ENCODE measurements at regions not wholly inside any gene's neighbourhood (a gene's known extent, or its start where the extent isn't known, plus 50 kb on each side); places are given as distances from the start of the nearest gene placed in this dataset.
"Not testable (repeated sequence)": the region's sequence is repeated elsewhere in the genome, so short reads cannot be mapped to it uniquely, and the experiment has no call there.

GRCh38 chr1:147062956-147063355 is 109.3 kb downstream of the PRKAB2 start:
- no peak overlapping the region for H3K4me3 ChIP-seq (ENCODE audit: low read depth, low read length)
- no peak for TF ChIP-seq CTCF (IDR thresholded peaks at IDR 0.05; ENCODE audit: borderline replicate concordance, insufficient read depth, low read depth, low read length)

DNA sequence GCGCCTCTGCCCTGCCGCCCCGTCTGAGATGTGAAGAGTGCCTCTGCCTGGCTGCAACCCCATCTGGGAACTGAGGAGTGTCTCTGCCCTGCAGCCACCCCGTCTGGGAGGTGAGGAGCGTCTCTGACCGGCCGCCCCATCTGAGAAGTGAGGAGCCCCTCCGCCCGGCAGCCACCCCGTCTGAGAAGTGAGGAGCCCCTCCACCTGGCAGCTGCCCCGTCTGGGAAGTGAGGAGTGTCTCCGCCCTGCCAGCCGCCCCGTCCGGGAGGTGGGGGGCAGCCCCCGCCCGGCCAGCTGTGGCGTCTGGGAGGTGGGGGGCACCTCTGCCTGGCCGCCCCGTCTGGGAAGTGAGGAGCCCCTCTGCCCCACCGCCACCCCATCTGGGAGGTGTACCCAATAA is 110.4 kb downstream of the PRKAB2 start:
- not testable (repeated sequence) for H3K4me3 ChIP-seq (ENCODE audit: low read depth, low read length)

DNA sequence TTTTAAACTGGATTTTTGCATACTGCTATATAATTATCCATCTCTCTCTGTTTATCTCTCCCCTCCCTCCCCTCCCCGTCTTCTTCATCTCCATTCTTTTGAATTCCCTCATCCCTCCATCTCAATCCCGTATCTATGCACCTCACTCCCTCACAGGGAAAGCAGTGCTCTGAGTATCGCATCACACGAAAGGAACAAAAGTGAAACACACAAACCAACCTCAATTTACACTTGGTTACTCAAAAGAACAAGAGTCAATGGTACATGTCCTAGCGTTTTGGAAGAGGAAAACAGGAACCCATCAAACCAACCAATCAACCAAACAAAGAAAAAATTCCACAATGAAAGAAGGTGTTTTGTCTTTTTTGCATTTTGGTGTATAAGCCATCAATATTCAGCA is 115.1 kb downstream of the NBPF12 start:
- TF ChIP-seq CTCF (IDR thresholded peaks at IDR 0.05; ENCODE audit: borderline replicate concordance, insufficient read depth, low read depth, low read length), result no peak

GRCh38 chr1:147052677-147053076 is 114.6 kb downstream of the NBPF12 start:
- no peak overlapping the region for H3K4me3 ChIP-seq (ENCODE audit: low read depth, low read length)
- TF ChIP-seq CTCF (IDR thresholded peaks at IDR 0.05; ENCODE audit: borderline replicate concordance, insufficient read depth, low read depth, low read length), result no peak

More for the DNA sequence above, 115.1 kb downstream of the NBPF12 start:
- no peak overlapping the region for H3K4me3 ChIP-seq (ENCODE audit: low read depth, low read length)

- no peak for TF ChIP-seq CTCF (IDR thresholded peaks at IDR 0.05; ENCODE audit: borderline replicate concordance, insufficient read depth, low read depth, low read length)
- no peak overlapping the region for H3K4me3 ChIP-seq (ENCODE audit: low read depth, low read length)
Measured at GRCh38 chr1:147052143-147052542, 114.0 kb downstream of the NBPF12 start.

DNA sequence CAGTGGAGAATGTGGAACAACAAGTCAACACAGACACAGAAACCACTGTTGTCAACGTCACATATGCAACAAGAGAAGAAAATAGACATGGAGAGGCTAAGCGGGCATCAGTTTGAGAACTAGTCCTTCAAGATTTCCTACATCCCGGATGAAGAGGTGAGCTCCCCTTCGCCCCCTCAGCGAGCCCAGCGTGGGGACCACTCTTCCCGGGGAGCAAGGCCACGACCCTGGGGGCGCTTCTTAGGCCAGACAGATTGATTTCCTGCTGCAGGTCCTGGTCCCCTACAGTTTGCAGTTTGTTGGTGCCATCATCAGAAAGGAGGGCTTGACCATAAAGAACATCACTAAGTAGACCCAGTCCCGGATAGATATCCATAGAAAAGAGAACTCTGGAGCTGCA is 113.0 kb downstream of the NBPF12 start:
- H3K4me3 ChIP-seq (ENCODE audit: low read depth, low read length), result no peak overlapping the region
- no peak for TF ChIP-seq CTCF (IDR thresholded peaks at IDR 0.05; ENCODE audit: borderline replicate concordance, insufficient read depth, low read depth, low read length)

DNA sequence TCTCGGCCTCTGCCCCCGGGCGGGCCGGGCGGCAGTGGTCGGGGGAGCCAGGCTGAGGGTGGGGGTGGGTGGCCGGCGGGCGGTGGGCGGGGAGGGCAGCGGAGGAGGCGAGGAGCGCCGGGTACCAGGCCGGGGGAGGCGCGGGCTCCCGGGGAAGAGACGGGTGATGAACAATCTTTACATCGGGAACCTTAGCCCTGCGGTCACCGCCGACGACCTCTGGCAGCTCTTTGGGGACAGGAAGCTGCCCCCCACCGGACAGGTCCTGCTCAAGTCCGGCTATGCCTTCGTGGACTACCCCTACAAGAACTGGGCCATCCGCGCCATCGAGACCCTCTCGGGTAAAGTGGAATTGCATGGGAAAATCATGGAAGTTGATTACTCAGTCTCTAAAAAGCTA is 112.5 kb downstream of the NBPF12 start:
- no peak for TF ChIP-seq CTCF (IDR thresholded peaks at IDR 0.05; ENCODE audit: borderline replicate concordance, insufficient read depth, low read depth, low read length)
- H3K4me3 ChIP-seq (ENCODE audit: low read depth, low read length), result no peak overlapping the region

DNA sequence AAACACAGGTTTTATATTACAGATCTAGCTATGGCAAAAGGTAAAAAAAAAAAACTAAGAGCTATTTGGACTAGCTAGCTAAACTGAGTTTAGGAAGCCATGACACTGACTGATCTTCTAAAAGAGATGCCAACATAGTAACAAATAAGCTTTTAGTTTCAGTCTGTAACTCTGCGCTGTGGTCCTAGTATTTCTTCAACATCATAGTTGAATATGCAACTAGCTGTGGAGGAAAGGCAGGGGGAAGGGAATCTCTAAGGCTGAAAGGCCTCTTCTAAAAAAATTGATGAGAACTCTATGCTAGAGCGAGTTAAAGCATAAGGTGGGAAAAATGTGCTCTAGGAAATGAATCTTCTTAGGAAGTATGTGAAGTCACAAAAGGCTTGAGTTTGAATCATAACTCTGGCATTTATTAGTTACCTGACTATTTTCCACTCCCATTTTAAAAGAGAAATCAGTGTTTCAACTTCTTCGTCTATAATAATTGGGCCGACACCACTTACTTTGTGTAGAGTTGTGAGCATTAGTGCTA is 108.8 kb downstream of the NBPF12 start:
- not testable (repeated sequence) for H3K4me3 ChIP-seq (ENCODE audit: low read depth, low read length)
